Testis (tissue), 2 donors: ENCODE measurements at regions not wholly inside any gene's neighbourhood (a gene's known extent, or its start where the extent isn't known, plus 50 kb on each side); places are given as distances from the start of the nearest gene placed in this dataset.

Experiments
- DNase-seq: peaks from one replicate; pipeline ENCODE4 v3.0.0-alpha.2; 2019
- H3K27ac ChIP-seq, 2 donors: fragments of 200-600 bp; sonication (generic); one replicate each; pipeline ENCODE4 v1.5.1; 2019
- H3K27me3 ChIP-seq: fragments of 200-600 bp; sonication (generic); one replicate; pipeline ENCODE4 v1.5.1; 2019
- H3K36me3 ChIP-seq: fragments of 200-600 bp; sonication (generic); one replicate; pipeline ENCODE4 v1.5.1; 2017; ENCODE audit warnings: low read depth; ENCODE audit errors: missing control alignments
- H3K4me1 ChIP-seq: fragments of 200-600 bp; sonication (generic); one replicate; pipeline ENCODE4 v1.5.1; 2019
- H3K4me3 ChIP-seq, 2 donors: fragments of 200-600 bp; sonication (generic); one replicate each; pipeline ENCODE4 v1.5.1; 2017 to 2019
- H3K9me3 ChIP-seq: fragments of 200-600 bp; sonication (generic); one replicate; pipeline ENCODE4 v1.5.1; 2017
- CTCF ChIP-seq, 3 experiments: fragments of 450-650 bp in 2 of 3; fragments of 200-600 bp in 1 of 3; sonication (generic) in 1 of 3; IDR thresholded peaks; one replicate each; pipeline ENCODE4 v1.5.1; 2016 to 2019; ENCODE audit warnings: antibody characterized with exemption in 3 of 3, mild to moderate bottlenecking in 2 of 3, moderate library complexity in 1 of 3
- POLR2A ChIP-seq: fragments of 450-650 bp; IDR thresholded peaks from one replicate; pipeline ENCODE4 v1.6.1; 2017; ENCODE audit warnings: antibody characterized with exemption, mild to moderate bottlenecking, moderate library complexity
- WGBS, 2 donors: methylation state at CpG; one replicate each; pipeline ENCODE4 v1.1.5; 2018; 5-methylcytosine and 5-hydroxymethylcytosine counted together
- intact Hi-C: fragments of 100-400 bp; cut with DNase I; formaldehyde crosslinking; loops from one replicate; pipeline ENCODE4 v1.15.1; 2023; ENCODE audit warnings: low total_unique reads

GRCh38 chr2:66888791-66889631, 454.1 kb downstream of the MEIS1 start:
- intact Hi-C loops: no loop called here
- 70 to 74% methylated on average over 6 of the region's 6 CpGs for WGBS, 2 donors
- DNase-seq: no peak
- no peaks in the 10 kb centered on the region for H3K27me3 ChIP-seq
- H3K36me3 ChIP-seq: no peaks in the 10 kb centered on the region
- no peaks in the 10 kb centered on the region for H3K4me1 ChIP-seq
- no peak overlapping the region for H3K4me3 ChIP-seq
- no peak overlapping the region for H3K27ac ChIP-seq
- H3K9me3 ChIP-seq: no peaks in the 10 kb centered on the region
- no peak for TF ChIP-seq POLR2A
- TF ChIP-seq CTCF (IDR thresholded peaks at IDR 0.05): no peak

- no peaks in the 10 kb centered on the region for H3K9me3 ChIP-seq
- no peaks in the 10 kb centered on the region for H3K4me1 ChIP-seq
- H3K27ac ChIP-seq: no peak overlapping the region
- no peaks in the 10 kb centered on the region for H3K27me3 ChIP-seq
- WGBS, 2 donors: 88 to 93% methylated on average over 2 of the region's 2 CpGs
- no peaks in the 10 kb centered on the region for H3K36me3 ChIP-seq
- DNase-seq: no peak
- intact Hi-C loops: no loop called here
- H3K4me3 ChIP-seq: no peak overlapping the region
- TF ChIP-seq POLR2A (no peak), CTCF (IDR thresholded peaks at IDR 0.05) (no peak)
Observed at GRCh38 chr2:66889632-66889882, 454.6 kb downstream of the MEIS1 start.

- Histone ChIP-seq H3K27me3 (no peaks in the 10 kb centered on the region), H3K27ac (no peak overlapping the region), H3K4me1 (no peaks in the 10 kb centered on the region), H3K36me3 (no peaks in the 10 kb centered on the region), H3K4me3 (no peak overlapping the region), H3K9me3 (no peaks in the 10 kb centered on the region)
- TF ChIP-seq CTCF (IDR thresholded peaks at IDR 0.05) (no peak), POLR2A (no peak)
- no peak for DNase-seq
- intact Hi-C loops: no loop called here
Observed at GRCh38 chr2:66890166-66890742, 455.3 kb downstream of the MEIS1 start.

GRCh38 chr2:66895206-66895605, 460.3 kb downstream of the MEIS1 start:
- Histone ChIP-seq H3K27me3 (no peaks in the 10 kb centered on the region), H3K4me1 (peaks cover 11% of the 10 kb centered on the region), H3K9me3 (no peaks in the 10 kb centered on the region), H3K27ac (no peak overlapping the region), H3K4me3 (no peak overlapping the region), H3K36me3 (no peaks in the 10 kb centered on the region)
- WGBS, 2 donors: 87 to 90% methylated on average over 2 of the region's 2 CpGs
- intact Hi-C loops: no loop called here
- TF ChIP-seq POLR2A (no peak), CTCF (IDR thresholded peaks at IDR 0.05) (no peak)
- DNase-seq: no peak

- Histone ChIP-seq H3K27me3 (no peaks in the 10 kb centered on the region), H3K36me3 (no peaks in the 10 kb centered on the region), H3K4me3 (no peak overlapping the region), H3K4me1 (peaks cover 11% of the 10 kb centered on the region), H3K27ac (no peak overlapping the region), H3K9me3 (no peaks in the 10 kb centered on the region)
- DNase-seq: no peak
- no peak for TF ChIP-seq POLR2A
- intact Hi-C loops: no loop called here
Observed at GRCh38 chr2:66896131-66896530, 461.2 kb downstream of the MEIS1 start.
